ENCODE measurements at regions not wholly inside any gene's neighbourhood (a gene's known extent, or its start where the extent isn't known, plus 50 kb on each side); places are given as distances from the start of the nearest gene placed in this dataset.

DNA sequence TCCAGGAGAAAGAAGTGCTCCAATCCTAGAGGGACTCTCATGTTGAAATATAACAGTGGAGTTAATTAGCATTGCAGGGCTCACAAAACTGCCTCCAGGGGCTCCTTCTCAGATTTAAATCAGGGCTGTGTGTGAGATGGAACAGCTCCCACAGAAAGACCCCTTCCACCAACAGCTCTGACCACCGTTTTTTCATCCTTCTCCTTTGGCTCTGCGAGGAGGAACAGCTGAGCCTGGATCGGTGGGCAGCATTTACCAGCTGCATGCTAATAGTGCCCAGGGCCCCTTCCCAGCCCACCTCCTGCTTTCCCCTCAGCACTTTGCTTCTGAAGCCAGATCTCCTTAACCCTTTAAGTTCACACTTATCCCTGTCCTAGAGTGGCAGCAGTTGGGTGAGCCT lies 119.2 kb upstream of the UBE2E1 start:
- Histone ChIP-seq H3K4me1 (ENCODE audit: insufficient read depth, low read length) (no peaks in the 10 kb centered on the region; the same call in 1 of the 2 replicates), H3K27me3 (ENCODE audit: insufficient read depth, low read length, poor library complexity) (no peaks in the 10 kb centered on the region), H3K27ac (ENCODE audit: low read length) (no peak overlapping the region), H4K20me1 (ENCODE audit: insufficient read depth, low read length) (no peaks in the 10 kb centered on the region), H3K9me3 (ENCODE audit: insufficient read depth, low read length, severe bottlenecking) (peaks cover 9% of the 10 kb centered on the region), H3K9ac (ENCODE audit: low read depth, low read length) (no peak overlapping the region), H3K79me2 (ENCODE audit: insufficient read depth, low read length) (no peaks in the 10 kb centered on the region), H3K4me3 (ENCODE audit: low read depth in 1 of 2, low read length in 2 of 2) (no peak overlapping the region), H3K36me3 (ENCODE audit: insufficient read depth, low read length) (no peaks in the 10 kb centered on the region), H2AFZ (ENCODE audit: low read depth, low read length) (no peak overlapping the region), H3K4me2 (ENCODE audit: insufficient read depth, low read length) (no peak overlapping the region)
- DNase-seq (no peak), ATAC-seq (ENCODE audit: insufficient read depth, low read depth) (no peak)
- TF ChIP-seq EZH2 (IDR thresholded peaks at IDR 0.05; ENCODE audit: borderline replicate concordance, low read depth, low read length, severe bottlenecking) (no peak), CTCF (IDR thresholded peaks at IDR 0.05; ENCODE audit: borderline replicate concordance, extremely low read depth, low read length, poor library complexity, severe bottlenecking) (no peak)

DNA sequence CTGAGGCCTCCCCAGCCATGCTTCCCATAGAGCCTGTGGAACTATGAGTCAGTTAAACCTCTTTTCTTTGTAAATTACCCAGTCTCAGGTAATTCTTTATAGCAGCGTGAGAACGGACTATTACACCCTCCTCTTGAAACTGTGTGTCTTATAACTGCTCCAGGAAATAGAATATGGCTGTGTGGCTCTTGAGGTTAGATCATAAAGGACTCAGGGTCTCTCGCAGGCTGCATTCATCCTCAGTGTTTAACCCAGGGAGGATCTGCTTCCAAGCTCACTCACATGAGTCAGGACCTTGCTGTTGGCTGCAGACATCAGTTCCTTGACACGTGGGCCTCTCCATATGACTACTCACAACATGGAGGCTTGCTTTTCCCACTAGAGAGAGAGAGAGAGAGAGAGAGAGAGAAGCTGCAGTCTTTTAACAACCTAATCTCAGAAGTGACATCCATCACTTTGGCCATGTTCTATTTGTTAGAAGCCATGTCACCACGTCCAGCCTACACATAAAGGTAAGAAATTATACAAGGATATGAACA lies 114.3 kb upstream of the UBE2E1 start:
- Histone ChIP-seq H3K79me2 (ENCODE audit: insufficient read depth, low read length) (no peaks in the 10 kb centered on the region), H3K27me3 (ENCODE audit: insufficient read depth, low read length, poor library complexity) (no peaks in the 10 kb centered on the region), H3K4me3 (ENCODE audit: low read depth in 1 of 2, low read length in 2 of 2) (no peak overlapping the region), H3K9me3 (ENCODE audit: insufficient read depth, low read length, severe bottlenecking) (peaks cover 9% of the 10 kb centered on the region), H3K36me3 (ENCODE audit: insufficient read depth, low read length) (no peaks in the 10 kb centered on the region), H4K20me1 (ENCODE audit: insufficient read depth, low read length) (no peaks in the 10 kb centered on the region), H3K4me2 (ENCODE audit: insufficient read depth, low read length) (no peak overlapping the region), H3K4me1 (ENCODE audit: insufficient read depth, low read length) (no peaks in the 10 kb centered on the region; the same call in 1 of the 2 replicates), H2AFZ (ENCODE audit: low read depth, low read length) (no peak overlapping the region), H3K27ac (ENCODE audit: low read length) (no peak overlapping the region), H3K9ac (ENCODE audit: low read depth, low read length) (no peak overlapping the region)
- no peak for TF ChIP-seq EZH2 (IDR thresholded peaks at IDR 0.05; ENCODE audit: borderline replicate concordance, low read depth, low read length, severe bottlenecking)
- TF ChIP-seq CTCF (IDR thresholded peaks at IDR 0.05; ENCODE audit: borderline replicate concordance, extremely low read depth, low read length, poor library complexity, severe bottlenecking), result no peak
- peak; percentile 20 for DNase-seq
- peak; percentile 73 for ATAC-seq (ENCODE audit: insufficient read depth, low read depth)

GRCh38 chr3:23696842-23697241 lies 108.9 kb upstream of the UBE2E1 start:
- Histone ChIP-seq H3K4me2 (ENCODE audit: insufficient read depth, low read length) (no peak overlapping the region), H3K27ac (ENCODE audit: low read length) (no peak overlapping the region), H3K79me2 (ENCODE audit: insufficient read depth, low read length) (no peaks in the 10 kb centered on the region), H3K9ac (ENCODE audit: low read depth, low read length) (no peak overlapping the region), H3K4me1 (ENCODE audit: insufficient read depth, low read length) (no peaks in the 10 kb centered on the region), H4K20me1 (ENCODE audit: insufficient read depth, low read length) (no peaks in the 10 kb centered on the region), H3K4me3 (ENCODE audit: low read depth in 1 of 2, low read length in 2 of 2) (no peak overlapping the region), H3K36me3 (ENCODE audit: insufficient read depth, low read length) (no peaks in the 10 kb centered on the region), H2AFZ (ENCODE audit: low read depth, low read length) (no peak overlapping the region), H3K9me3 (ENCODE audit: insufficient read depth, low read length, severe bottlenecking) (no peaks in the 10 kb centered on the region), H3K27me3 (ENCODE audit: insufficient read depth, low read length, poor library complexity) (no peaks in the 10 kb centered on the region)
- DNase-seq, result no peak
- ATAC-seq (ENCODE audit: insufficient read depth, low read depth), result no peak
- TF ChIP-seq CTCF (IDR thresholded peaks at IDR 0.05; ENCODE audit: borderline replicate concordance, extremely low read depth, low read length, poor library complexity, severe bottlenecking), result no peak
- TF ChIP-seq EZH2 (IDR thresholded peaks at IDR 0.05; ENCODE audit: borderline replicate concordance, low read depth, low read length, severe bottlenecking), result no peak

- ATAC-seq (ENCODE audit: insufficient read depth, low read depth) (no peak), DNase-seq (no peak)
- no peaks in the 10 kb centered on the region for H3K9me3 ChIP-seq (ENCODE audit: insufficient read depth, low read length, severe bottlenecking)
- H3K79me2 ChIP-seq (ENCODE audit: insufficient read depth, low read length), result no peaks in the 10 kb centered on the region
- H4K20me1 ChIP-seq (ENCODE audit: insufficient read depth, low read length), result no peaks in the 10 kb centered on the region
- no peak overlapping the region for H3K9ac ChIP-seq (ENCODE audit: low read depth, low read length)
- no peak overlapping the region for H3K4me3 ChIP-seq (ENCODE audit: low read depth in 1 of 2, low read length in 2 of 2)
- no peaks in the 10 kb centered on the region for H3K36me3 ChIP-seq (ENCODE audit: insufficient read depth, low read length)
- H3K4me2 ChIP-seq (ENCODE audit: insufficient read depth, low read length), result no peak overlapping the region
- no peaks in the 10 kb centered on the region for H3K4me1 ChIP-seq (ENCODE audit: insufficient read depth, low read length)
- H3K27ac ChIP-seq (ENCODE audit: low read length), result no peak overlapping the region
- H2AFZ ChIP-seq (ENCODE audit: low read depth, low read length), result no peak overlapping the region
- no peaks in the 10 kb centered on the region for H3K27me3 ChIP-seq (ENCODE audit: insufficient read depth, low read length, poor library complexity)
- TF ChIP-seq CTCF (IDR thresholded peaks at IDR 0.05; ENCODE audit: borderline replicate concordance, extremely low read depth, low read length, poor library complexity, severe bottlenecking) (no peak), EZH2 (IDR thresholded peaks at IDR 0.05; ENCODE audit: borderline replicate concordance, low read depth, low read length, severe bottlenecking) (no peak)
Measured at GRCh38 chr3:23697416-23697815, 108.3 kb upstream of the UBE2E1 start.
